ENCODE measurements at regions not wholly inside any gene's neighbourhood (a gene's known extent, or its start where the extent isn't known, plus 50 kb on each side); places are given as distances from the start of the nearest gene placed in this dataset.

GRCh38 chr5:28809811-28810750 is 1771.7 kb upstream of the CDH9 start (continued):
- TF ChIP-seq ATF3 (IDR thresholded peaks at IDR 0.05; ENCODE audit: insufficient read depth, low read depth, low read length) = no peak
- no peak for TF ChIP-seq JUN (IDR thresholded peaks at IDR 0.05; ENCODE audit: low read depth, low read length)
- TF ChIP-seq TAF7 (optimal IDR thresholded peaks at IDR 0.05; ENCODE audit: borderline replicate concordance, low read depth, low read length) = no peak
- TF ChIP-seq KDM5A (IDR thresholded peaks at IDR 0.05; ENCODE audit: low read length) = no peak
- TF ChIP-seq TCF12 (IDR thresholded peaks at IDR 0.05; ENCODE audit: low read depth, low read length) = no peak
- TF ChIP-seq EZH2 (IDR thresholded peaks at IDR 0.05; ENCODE audit: low read depth, low read length, severe bottlenecking) = no peak
- TF ChIP-seq MAX (IDR thresholded peaks at IDR 0.05) = no peak
- TF ChIP-seq SP1 (IDR thresholded peaks at IDR 0.05; ENCODE audit: low read depth, low read length) = no peak
- no peak for TF ChIP-seq SIX5 (IDR thresholded peaks at IDR 0.05; ENCODE audit: low read depth, low read length)

Data from H1 (cell line).